SK-N-SH treated with all-trans-retinoic acid at 6 μM for 48 hours (cell line): ENCODE measurements at regions not wholly inside any gene's neighbourhood (a gene's known extent, or its start where the extent isn't known, plus 50 kb on each side); places are given as distances from the start of the nearest gene placed in this dataset.

ENCODE experiments used
- ARNTL ChIP-seq: fragments of 450-650 bp; formaldehyde crosslinking; IDR thresholded peaks from 2 replicates; pipeline ENCODE4 v1.5.0; 2020; ENCODE audit warnings: low read depth, mild to moderate bottlenecking, moderate library complexity, borderline replicate concordance
- ISL1 ChIP-seq: fragments of 250-450 bp; sonication (Bioruptor Pico); IDR thresholded peaks from 2 replicates; pipeline ENCODE4 v2.1.2; 2022; ENCODE audit warnings: mild to moderate bottlenecking, moderate library complexity
- PATZ1 ChIP-seq: fragments of 250-450 bp; sonication (Bioruptor Pico); IDR thresholded peaks from 2 replicates; pipeline ENCODE4 v1.8.0; 2020; ENCODE audit warnings: mild to moderate bottlenecking, moderate library complexity, borderline replicate concordance

DNA sequence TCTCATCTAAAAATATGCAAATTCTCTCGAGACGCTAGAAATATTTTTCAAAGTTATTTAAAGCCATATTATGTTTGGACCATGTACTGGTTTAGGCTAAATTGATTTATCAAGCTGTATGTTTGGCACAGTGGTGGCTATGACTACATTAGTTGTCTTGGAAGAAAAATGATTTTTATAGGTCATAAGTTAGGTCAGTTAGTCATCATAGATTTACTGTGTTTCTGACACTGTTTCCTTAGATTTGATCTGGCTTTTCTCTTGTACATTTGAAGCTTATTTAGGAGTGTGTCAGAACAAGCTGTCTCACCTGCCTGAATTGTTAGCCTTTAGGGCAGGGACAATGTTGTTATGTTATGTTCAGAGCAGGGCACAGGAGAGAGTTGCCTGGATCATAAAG is 161.1 kb upstream of the FBXO33 start:
- TF ChIP-seq PATZ1 (CRISPR knock-in tag) (no peak), ISL1 (no peak), ARNTL (CRISPR knock-in tag) (no peak)
